Aorta (tissue), 5 donors: ENCODE measurements at regions not wholly inside any gene's neighbourhood (a gene's known extent, or its start where the extent isn't known, plus 50 kb on each side); places are given as distances from the start of the nearest gene placed in this dataset.
A peak's percentile ranks its signal among the peaks of the same experiment; 100 is the strongest.
"Not testable (repeated sequence)": the region's sequence is repeated elsewhere in the genome, so short reads cannot be mapped to it uniquely, and the experiment has no call there.

Experiments
- ATAC-seq: fragments of 200-7000 bp; cut with Tn5 transposase; one replicate; pipeline ENCODE4 v1.9.1; 2022; ENCODE audit warnings: moderate library complexity; ENCODE audit not compliant: low FRiP score
- DNase-seq, 2 donors: peaks; one replicate each; pipeline ENCODE4 v3.0.0-alpha.2; 2020
- H3K27ac ChIP-seq, 2 donors: one replicate each; pipeline ENCODE4 v1.5.1; 2013; ENCODE audit warnings: low read length in 2 of 2, mild to moderate bottlenecking in 2 of 2, moderate library complexity in 2 of 2, control low read depth in 1 of 2, inconsistent platforms in 1 of 2, low read depth in 1 of 2
- H3K27me3 ChIP-seq, 2 donors: one replicate each; pipeline ENCODE4 v1.6.1; 2013; ENCODE audit warnings: control low read depth in 1 of 2, low read length in 1 of 2, mild to moderate bottlenecking in 1 of 2, moderate library complexity in 1 of 2; ENCODE audit not compliant: insufficient read depth in 2 of 2, control insufficient read depth in 1 of 2
- H3K36me3 ChIP-seq, 2 donors: one replicate each; pipeline ENCODE4 v1.6.1; 2013; ENCODE audit warnings: control low read depth in 1 of 2, low read length in 1 of 2, mild to moderate bottlenecking in 1 of 2; ENCODE audit not compliant: insufficient read depth in 2 of 2, control insufficient read depth in 1 of 2
- H3K4me1 ChIP-seq, 2 donors: one replicate each; pipeline ENCODE4 v1.6.1; 2013; ENCODE audit warnings: low read length in 2 of 2, control low read depth in 1 of 2, mild to moderate bottlenecking in 1 of 2, moderate library complexity in 1 of 2; ENCODE audit not compliant: insufficient read depth in 2 of 2, control insufficient read depth in 1 of 2
- H3K4me3 ChIP-seq, 2 donors: one replicate each; pipeline ENCODE4 v1.5.1; 2013; ENCODE audit warnings: low read length in 2 of 2, control low read depth in 1 of 2, mild to moderate bottlenecking in 1 of 2
- H3K9me3 ChIP-seq: one replicate; pipeline ENCODE4 v1.6.1; 2013; ENCODE audit warnings: mild to moderate bottlenecking, low read length; ENCODE audit not compliant: control insufficient read depth
- WGBS, 2 donors: extraction: QIAGEN DNeasy Blood & Tissue Kit; methylation state at CpG; one replicate each; pipeline ENCODE4 v1.1.7; 2013; 5-methylcytosine and 5-hydroxymethylcytosine counted together
- intact Hi-C, 2 donors: fragments of 100-400 bp; cut with DNase I; formaldehyde crosslinking; loops; one replicate each; pipeline versions ENCODE4 v1.14.2 to v1.15.0; 2022
- donor health status: healthy with polysubstance abuse.
- donor health status: Bipolar disorder and iron deficiency.
- donor health status: DM: no; HTN: no; CAD: no.
- donor health status: DM: no; HTN: no; CAD: no.
- donor health status: DM: yes; HTN: yes; CAD: no.

DNA sequence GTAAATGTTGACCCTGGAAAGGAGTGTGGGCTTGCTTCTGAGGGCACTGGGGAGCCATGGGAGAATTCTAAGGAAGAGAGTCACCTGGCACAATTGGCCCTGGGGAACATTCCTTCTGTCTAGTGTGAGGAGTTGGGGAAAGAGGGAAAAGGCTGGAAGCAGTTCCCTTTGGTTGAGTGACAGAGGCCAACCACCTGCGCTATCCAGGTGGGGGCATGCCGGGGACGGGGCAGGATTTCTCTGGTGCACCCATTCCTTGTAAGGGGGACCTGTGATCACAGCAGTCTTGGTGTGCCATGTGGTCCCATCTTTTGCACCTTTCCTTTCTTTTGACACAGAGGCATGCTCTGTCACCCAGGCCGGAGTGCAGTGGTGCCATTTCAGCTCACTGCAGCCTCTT lies 92.1 kb upstream of the GRK3 start:
- no peaks in the 10 kb centered on the region for H3K9me3 ChIP-seq
- 82 to 94% methylated on average over 4 of the region's 4 CpGs for WGBS, 2 donors
- no peaks in the 10 kb centered on the region for H3K4me1 ChIP-seq
- intact Hi-C loops: loop anchor here in 1 of 2 donors (10.0 kb wide), 1 partner anchor 232 kb away; no protein-coding TSS in a partner anchor
- no peaks in the 10 kb centered on the region for H3K27me3 ChIP-seq
- H3K27ac ChIP-seq: no peak overlapping the region
- no peak for DNase-seq
- no peak for ATAC-seq
- H3K36me3 ChIP-seq: no peaks in the 10 kb centered on the region
- H3K4me3 ChIP-seq: no peak overlapping the region

DNA sequence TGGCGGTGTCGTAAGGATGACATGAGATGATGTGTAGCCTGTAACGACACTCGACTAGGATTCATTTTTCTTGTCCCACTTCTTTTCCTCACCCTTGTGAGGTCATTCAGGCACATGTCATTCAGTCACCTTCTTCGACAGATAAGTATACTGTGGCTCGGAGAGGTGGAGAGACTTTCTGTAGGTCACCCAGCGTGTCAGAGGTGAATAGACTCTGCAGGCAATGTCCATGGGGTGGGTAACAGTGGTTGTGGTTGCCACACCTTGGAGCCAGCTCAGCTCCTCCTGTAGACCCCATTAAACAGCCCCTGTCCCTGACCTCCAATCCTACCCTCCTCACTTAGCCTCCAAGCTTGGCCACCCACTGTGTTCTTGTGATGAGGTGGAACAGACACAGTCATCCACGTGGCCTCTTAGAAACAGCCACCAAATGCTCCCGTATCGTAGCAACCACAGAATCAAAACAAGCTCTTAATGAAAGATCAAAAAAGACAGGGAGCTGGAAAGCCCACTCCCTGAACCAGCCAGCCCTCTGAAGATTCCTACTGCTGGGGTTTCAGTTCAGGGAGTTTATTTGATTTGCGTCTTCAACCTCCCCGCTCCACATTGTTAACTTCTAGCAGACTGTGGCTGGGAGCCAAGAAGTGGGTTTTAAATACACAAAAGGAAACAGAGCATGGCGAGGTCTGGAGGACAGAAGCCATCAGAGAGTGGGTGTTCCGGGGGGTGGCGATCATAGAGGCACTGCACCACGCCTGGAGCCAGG lies 89.0 kb upstream of the GRK3 start:
- Histone ChIP-seq H3K4me3 (no peak overlapping the region), H3K9me3 (no peaks in the 10 kb centered on the region), H3K4me1 (no peaks in the 10 kb centered on the region), H3K27ac (no peak overlapping the region), H3K36me3 (no peaks in the 10 kb centered on the region), H3K27me3 (no peaks in the 10 kb centered on the region)
- 40 to 43% methylated on average over 16 of the region's 16 CpGs for WGBS, 2 donors
- DNase-seq (no peak), ATAC-seq (peak; percentile 24)
- intact Hi-C loops: loop anchor here in 1 of 2 donors (10.0 kb wide), 1 partner anchor 229 kb away; no protein-coding TSS in a partner anchor

DNA sequence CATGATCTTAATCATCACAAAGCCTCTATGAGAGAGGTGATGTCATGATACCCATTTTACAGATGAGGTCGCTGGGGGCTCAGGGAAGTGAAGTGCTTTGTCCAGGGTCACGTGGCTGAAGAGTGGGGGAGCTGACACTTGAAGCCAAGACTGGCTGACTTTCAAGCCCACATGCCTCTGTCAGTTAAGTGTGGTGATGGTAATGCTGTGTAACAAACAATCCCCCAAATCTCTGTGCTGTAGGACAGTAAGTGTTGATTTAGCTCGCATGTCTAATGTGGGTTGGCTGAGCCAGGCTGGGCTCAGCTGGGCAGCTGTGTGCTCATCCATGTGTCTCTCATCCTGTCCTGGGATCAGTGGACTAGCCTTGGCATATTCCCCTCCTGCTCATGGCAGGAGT lies 87.1 kb upstream of the GRK3 start:
- 94% methylated on average over 3 of the region's 3 CpGs for WGBS, 2 donors

DNA sequence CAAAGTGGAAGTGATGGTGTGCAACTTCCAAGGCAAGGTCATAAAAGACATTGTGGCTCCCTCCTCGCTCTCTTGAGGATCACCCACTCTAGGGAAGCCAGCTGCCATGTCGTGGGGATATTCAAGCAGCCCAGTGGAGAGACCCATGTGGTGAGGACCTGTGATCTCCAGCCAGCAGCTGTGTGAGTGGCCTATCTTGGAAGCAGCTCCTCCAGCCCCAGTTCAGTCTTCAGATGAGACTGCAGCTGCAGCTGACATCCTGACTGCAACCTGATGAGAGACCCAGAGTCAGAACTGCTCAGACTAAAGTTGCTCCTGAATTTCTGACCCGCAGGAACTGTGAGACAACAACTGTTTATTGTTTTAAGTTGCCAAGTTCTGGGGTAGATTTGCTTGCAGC lies 86.4 kb upstream of the GRK3 start:
- 63 to 64% methylated on average over 3 of the region's 3 CpGs for WGBS, 2 donors
- no peaks in the 10 kb centered on the region for H3K9me3 ChIP-seq
- ATAC-seq (no peak), DNase-seq (no peak)
- peak overlapping the region in 1 of 2 donors; percentile 27 for H3K27ac ChIP-seq
- H3K4me1 ChIP-seq: no peaks in the 10 kb centered on the region
- no peaks in the 10 kb centered on the region for H3K27me3 ChIP-seq
- intact Hi-C loops: loop anchor here in 1 of 2 donors (10.0 kb wide), 1 partner anchor 227 kb away; no protein-coding TSS in a partner anchor
- no peaks in the 10 kb centered on the region for H3K36me3 ChIP-seq
- no peak overlapping the region for H3K4me3 ChIP-seq

More for the DNA sequence above, 87.1 kb upstream of the GRK3 start:
- Histone ChIP-seq H3K27me3 (no peaks in the 10 kb centered on the region), H3K4me1 (no peaks in the 10 kb centered on the region), H3K9me3 (no peaks in the 10 kb centered on the region), H3K36me3 (no peaks in the 10 kb centered on the region), H3K27ac (no peak overlapping the region), H3K4me3 (no peak overlapping the region)
- no peak for DNase-seq
- ATAC-seq: no peak
- intact Hi-C loops: loop anchor here in 1 of 2 donors (10.0 kb wide), 1 partner anchor 227 kb away; no protein-coding TSS in a partner anchor

DNA sequence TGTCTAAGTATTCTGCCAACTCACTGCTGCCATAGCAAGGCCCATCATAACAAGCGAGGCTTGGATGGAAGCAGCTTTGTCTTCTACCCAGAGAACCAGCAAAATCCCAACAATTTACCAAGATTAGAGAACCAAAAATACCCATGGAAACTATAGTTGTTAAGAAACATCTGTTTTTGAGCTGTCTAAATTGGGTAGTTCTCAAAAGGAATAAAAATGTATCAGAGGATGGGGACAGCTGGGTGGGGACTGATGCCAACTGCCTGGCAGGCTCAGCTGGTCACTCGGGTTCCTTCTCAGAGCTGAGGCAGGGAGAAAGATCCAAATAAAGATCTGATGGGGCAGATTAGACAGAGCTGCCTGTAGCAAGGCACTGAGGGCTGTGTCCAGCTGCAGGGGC lies 85.9 kb upstream of the GRK3 start:
- ATAC-seq: peak; percentile 62
- intact Hi-C loops: loop anchor here in 1 of 2 donors (10.0 kb wide), 1 partner anchor 226 kb away; no protein-coding TSS in a partner anchor

DNA sequence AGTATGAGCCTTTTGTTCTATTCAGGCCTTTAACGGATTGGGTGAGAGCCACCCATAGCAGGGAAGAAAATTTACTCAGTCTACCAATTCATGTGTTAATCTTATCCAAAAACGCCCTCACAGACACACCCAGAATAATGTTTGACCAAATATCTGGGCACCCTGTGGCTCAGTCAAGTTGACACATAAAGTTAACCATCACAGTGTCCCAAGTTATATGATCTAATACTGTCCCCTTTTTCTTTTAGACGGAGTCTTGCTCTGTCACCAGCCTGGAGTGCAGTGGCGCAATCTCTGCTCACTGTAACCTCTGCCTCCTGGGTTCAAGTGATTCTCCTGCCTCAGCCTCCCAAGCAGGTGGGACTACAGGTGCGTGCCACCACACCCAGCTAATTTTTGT lies 83.6 kb upstream of the GRK3 start:
- H3K9me3 ChIP-seq, H3K4me1 ChIP-seq, intact Hi-C loops, ATAC-seq, H3K4me3 ChIP-seq, H3K27ac ChIP-seq, H3K36me3 ChIP-seq, H3K27me3 ChIP-seq, DNase-seq: not testable (repeated sequence)
- WGBS, 2 donors: 93 to 96% methylated on average over 5 of the region's 5 CpGs

More for the DNA sequence above, 85.9 kb upstream of the GRK3 start:
- no peaks in the 10 kb centered on the region for H3K36me3 ChIP-seq
- no peaks in the 10 kb centered on the region for H3K4me1 ChIP-seq
- H3K4me3 ChIP-seq: no peak overlapping the region
- 0 to 9% methylated on average over 2 of the region's 2 CpGs for WGBS, 2 donors
- no peaks in the 10 kb centered on the region for H3K27me3 ChIP-seq
- no peaks in the 10 kb centered on the region for H3K9me3 ChIP-seq
- peak overlapping the region in 1 of 2 donors; percentile 70 for H3K27ac ChIP-seq
- no peak for DNase-seq

DNA sequence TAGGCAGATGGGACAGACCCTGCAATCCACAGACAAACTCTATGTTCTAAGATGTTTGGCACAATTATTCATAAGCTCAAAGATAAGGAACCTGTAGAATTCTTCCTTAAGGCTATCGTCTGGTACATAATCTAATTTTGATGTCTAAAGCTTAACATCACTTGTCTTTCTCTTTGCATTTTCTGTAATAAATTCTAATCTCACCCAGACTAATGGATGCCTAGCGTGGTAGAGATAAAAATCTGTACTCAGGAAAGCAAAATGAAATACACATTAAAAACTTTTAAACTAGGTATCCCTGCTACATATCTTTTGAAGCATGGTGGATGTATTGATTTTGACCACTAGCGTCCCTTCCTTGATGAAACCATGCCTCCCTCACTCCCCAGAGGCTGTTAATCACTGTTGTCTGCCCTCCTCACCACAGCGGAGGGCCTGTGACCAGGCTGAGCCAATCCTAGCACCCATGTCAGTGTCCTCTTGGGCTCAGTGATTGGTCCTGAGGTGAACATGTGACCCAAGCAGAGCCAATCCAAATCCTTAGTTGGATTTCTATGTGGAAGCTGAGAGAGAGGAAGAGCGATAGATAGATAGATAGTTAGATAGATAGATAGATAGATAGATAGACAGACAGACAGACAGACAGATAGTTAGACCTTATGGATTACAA lies 82.2 kb upstream of the GRK3 start:
- ATAC-seq (no peak), DNase-seq (no peak)
- intact Hi-C loops: no loop called here
- 75 to 91% methylated on average over 5 of the region's 5 CpGs for WGBS, 2 donors
- no peaks in the 10 kb centered on the region for H3K9me3 ChIP-seq
- H3K4me1 ChIP-seq: no peaks in the 10 kb centered on the region
- no peak overlapping the region for H3K4me3 ChIP-seq
- H3K27ac ChIP-seq: no peak overlapping the region
- no peaks in the 10 kb centered on the region for H3K27me3 ChIP-seq
- H3K36me3 ChIP-seq: no peaks in the 10 kb centered on the region

DNA sequence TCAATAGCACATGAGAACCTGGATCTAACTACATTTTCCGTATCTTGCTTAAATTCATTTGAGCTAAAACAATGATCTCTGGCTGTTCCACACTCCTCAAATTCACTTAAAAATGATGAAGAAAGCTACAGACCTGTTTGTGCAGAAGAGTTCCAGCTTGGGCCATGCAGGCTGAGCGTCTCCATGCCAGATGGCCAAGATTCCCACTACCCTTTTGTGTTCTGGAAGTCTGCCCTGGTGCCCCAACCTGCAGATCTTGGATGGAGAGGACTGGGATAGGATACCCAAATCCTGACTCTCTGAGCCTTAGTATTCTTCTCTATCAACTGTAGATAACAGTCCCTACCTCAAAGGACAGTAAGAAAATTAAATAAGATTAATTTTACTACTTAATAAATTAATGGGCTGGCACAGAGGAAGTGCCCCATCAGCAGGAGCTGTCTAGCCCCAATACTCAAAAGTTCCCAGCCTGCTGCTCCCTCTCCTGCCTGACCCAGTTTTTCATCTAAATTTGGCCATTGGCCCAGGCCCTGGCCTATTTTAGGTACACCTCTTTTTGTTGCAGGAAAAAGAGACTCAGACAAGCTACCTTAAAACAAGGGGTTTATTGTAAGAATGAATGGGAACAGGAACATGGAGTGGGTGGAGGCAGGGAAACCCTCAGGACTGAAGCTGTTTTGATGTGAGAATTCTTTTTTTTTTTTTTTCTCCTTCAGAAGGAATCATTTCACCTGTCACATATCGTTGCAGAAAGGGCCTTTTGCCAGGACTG lies 81.4 kb upstream of the GRK3 start:
- Histone ChIP-seq H3K9me3 (no peaks in the 10 kb centered on the region), H3K27me3 (no peaks in the 10 kb centered on the region), H3K27ac (no peak overlapping the region), H3K4me1 (no peaks in the 10 kb centered on the region), H3K36me3 (no peaks in the 10 kb centered on the region), H3K4me3 (no peak overlapping the region)
- ATAC-seq: no peak
- intact Hi-C loops: no loop called here
- DNase-seq: no peak
- 19 to 25% methylated on average over 2 to 3 of the region's 3 CpGs for WGBS, 2 donors
